Epithelial cell of esophagus (primary cell): ENCODE measurements at regions not wholly inside any gene's neighbourhood (a gene's known extent, or its start where the extent isn't known, plus 50 kb on each side); places are given as distances from the start of the nearest gene placed in this dataset.

ENCODE experiments used
- DNase-seq: peaks from one replicate; pipeline ENCODE4 v3.0.0; 2010; ENCODE audit warnings: low read depth
- H3K4me3 ChIP-seq: 2 replicates; pipeline ENCODE4 v1.5.1; 2011; ENCODE audit warnings: mild to moderate bottlenecking, low read length, control low read depth
- CTCF ChIP-seq: IDR thresholded peaks from 2 replicates; pipeline ENCODE4 v1.5.1; 2011; ENCODE audit warnings: low read depth, mild to moderate bottlenecking, low read length, control low read depth, inconsistent platforms; ENCODE audit not compliant: insufficient read depth; ENCODE audit errors: missing control alignments

DNA sequence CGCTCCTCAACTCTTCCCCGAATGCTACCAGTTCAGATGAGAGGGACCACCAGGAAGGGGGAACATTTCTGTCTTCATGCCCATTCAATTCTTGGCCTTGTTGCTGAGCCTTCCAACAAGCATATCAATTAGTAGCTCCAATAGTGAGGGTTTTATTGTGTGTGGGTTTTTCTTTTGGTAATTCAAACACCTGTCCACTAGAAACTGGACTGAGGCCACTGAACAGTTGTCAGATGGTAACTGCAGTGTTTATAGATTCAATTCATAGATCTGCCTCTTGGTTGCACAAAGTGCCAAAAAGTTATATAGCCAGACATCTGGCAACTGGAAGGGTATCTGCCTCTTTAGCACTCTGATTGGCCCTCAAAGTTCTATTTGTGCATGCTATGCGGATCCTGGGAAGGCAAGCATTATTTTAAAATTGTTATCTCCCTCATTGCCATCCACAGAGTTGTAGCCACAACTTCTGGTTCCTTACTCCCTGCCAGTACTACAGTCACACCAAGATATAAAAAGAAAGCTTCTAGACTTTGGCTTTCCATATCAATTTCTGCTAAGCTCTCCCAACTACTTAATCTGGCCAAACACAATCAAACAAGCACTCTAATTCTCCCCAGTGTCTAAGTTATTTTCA lies 83.3 kb upstream of the ZNF521 start:
- TF ChIP-seq CTCF, result no peak
- no peak for DNase-seq
- H3K4me3 ChIP-seq, result no peak overlapping the region

DNA sequence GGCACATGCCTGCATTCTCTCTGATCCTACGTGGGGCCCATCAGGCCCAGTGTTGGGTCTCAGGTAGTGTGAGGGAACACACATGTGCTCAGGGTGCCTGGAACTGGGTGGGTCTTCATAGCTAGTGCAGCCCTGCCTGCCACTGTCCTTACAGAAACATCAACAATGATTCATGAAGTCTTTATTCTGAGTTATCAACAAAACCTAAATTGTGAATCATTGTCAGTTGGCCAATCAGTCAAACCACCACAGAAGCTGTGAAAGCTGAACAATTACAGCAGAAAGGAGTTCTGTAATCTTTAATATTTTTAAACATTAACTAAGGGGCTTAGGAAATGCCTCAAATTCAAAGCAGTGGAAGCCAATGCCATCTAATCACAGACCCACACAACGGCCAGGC lies 82.8 kb upstream of the ZNF521 start:
- no peak overlapping the region for H3K4me3 ChIP-seq
- TF ChIP-seq CTCF, result no peak
- no peak for DNase-seq

DNA sequence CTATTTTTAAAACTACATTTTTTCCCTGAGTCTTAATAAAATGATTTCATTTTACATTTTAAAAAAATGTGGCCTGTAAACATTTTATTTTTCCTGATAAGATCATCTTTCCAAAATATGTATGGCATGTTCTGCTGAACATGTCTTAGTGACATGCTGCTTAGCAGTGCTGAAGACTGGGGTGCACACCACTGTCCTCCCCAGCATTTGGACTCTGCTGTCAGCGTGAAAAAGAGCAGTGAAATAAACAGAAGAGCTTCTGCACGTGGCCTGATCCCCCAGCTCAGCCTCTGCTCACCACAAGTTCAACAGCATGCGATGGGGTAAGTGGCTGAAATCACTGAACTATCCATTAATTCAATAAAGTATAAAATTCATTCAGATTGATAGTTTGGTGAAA lies 81.6 kb upstream of the ZNF521 start:
- no peak for TF ChIP-seq CTCF
- DNase-seq, result no peak
- no peak overlapping the region for H3K4me3 ChIP-seq

DNA sequence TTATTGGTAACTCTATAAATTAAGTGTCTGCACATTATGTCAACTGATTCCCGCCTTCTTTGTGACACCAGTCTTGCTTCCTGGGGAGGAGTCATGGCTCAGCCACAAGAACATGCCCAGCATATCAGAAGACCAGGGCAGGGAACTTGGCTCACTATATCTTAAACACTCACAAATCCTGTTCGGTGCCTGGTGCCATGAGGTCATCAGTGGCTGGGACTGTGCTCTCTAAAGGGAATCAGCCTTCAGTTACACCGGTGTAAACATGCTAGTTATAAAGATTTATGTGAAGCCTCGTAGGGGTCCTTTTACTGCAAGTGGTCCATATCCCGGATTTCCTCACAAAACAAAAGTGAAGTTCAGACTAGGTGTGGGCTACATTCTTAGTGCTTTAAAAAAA lies 73.1 kb upstream of the ZNF521 start:
- no peak for DNase-seq
- TF ChIP-seq CTCF, result no peak
- H3K4me3 ChIP-seq, result no peak overlapping the region

DNA sequence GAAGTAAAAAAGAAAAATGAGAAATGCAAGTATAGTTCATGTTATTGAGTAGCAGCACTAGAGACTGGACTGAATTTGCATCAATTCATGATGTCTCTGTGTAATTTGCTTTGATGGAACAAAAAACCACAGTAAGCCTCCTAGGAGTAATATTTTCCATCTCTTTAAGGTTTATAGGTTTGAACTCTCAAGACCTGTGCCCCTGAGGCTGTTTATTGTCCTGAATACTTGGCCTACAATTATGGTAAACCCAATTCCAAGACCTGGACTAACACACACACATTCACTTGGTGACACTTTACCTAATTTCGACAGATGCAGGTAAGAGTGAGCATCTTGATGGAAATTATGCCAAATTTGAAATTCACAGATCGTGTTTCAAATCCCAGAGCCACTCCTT lies 71.8 kb upstream of the ZNF521 start:
- no peak overlapping the region for H3K4me3 ChIP-seq
- no peak for TF ChIP-seq CTCF
- no peak for DNase-seq

DNA sequence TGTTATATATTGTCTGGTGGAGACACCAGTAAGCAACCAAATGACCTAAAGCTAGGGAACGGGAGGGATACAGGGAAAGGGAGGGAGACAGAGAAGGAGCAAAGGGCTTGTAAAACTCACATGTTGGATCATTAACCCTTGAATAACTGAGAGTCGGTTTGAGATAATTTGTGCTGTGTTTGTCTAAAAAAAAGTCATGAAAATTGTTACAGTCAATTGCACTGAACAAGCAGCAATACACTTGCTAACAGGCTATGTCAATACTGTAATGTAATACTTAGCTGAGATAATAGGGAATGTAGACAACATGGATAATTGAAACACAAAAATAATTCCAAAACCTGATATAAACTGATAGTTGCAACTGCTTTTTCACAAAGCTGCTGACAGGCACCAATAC lies 71.3 kb upstream of the ZNF521 start:
- no peak for TF ChIP-seq CTCF
- no peak overlapping the region for H3K4me3 ChIP-seq
- no peak for DNase-seq

GRCh38 chr18:25422230-25422629 lies 70.3 kb upstream of the ZNF521 start:
- TF ChIP-seq CTCF, result no peak
- DNase-seq, result no peak
- no peak overlapping the region for H3K4me3 ChIP-seq
